ENCODE measurements at regions not wholly inside any gene's neighbourhood (a gene's known extent, or its start where the extent isn't known, plus 50 kb on each side); places are given as distances from the start of the nearest gene placed in this dataset.

- TF ChIP-seq CTCF (IDR thresholded peaks at IDR 0.05; ENCODE audit: insufficient read depth, low read length, poor library complexity, severe bottlenecking), result no peak
- Histone ChIP-seq H3K36me3 (ENCODE audit: control insufficient read depth, insufficient read depth, low read length) (no peaks in the 10 kb centered on the region), H3K27me3 (ENCODE audit: control insufficient read depth, insufficient read depth, low read length) (no peaks in the 10 kb centered on the region), H3K4me3 (ENCODE audit: low read depth, low read length) (no peak overlapping the region)
- no peak for DNase-seq (ENCODE audit: low read depth)
Observed at GRCh38 chr18:34461266-34461665, 236.6 kb upstream of the NOL4 start.

GRCh38 chr18:34467058-34467457 is 242.3 kb upstream of the NOL4 start:
- no peak for DNase-seq (ENCODE audit: low read depth)

GRCh38 chr18:34480162-34480700 is 229.9 kb upstream of the DTNA start:
- DNase-seq (ENCODE audit: low read depth), result no peak
- TF ChIP-seq CTCF (IDR thresholded peaks at IDR 0.05; ENCODE audit: insufficient read depth, low read length, poor library complexity, severe bottlenecking), result no peak
- no peaks in the 10 kb centered on the region for H3K27me3 ChIP-seq (ENCODE audit: control insufficient read depth, insufficient read depth, low read length)
- H3K4me3 ChIP-seq (ENCODE audit: low read depth, low read length), result no peak overlapping the region
- H3K36me3 ChIP-seq (ENCODE audit: control insufficient read depth, insufficient read depth, low read length), result no peaks in the 10 kb centered on the region

More at GRCh38 chr18:34467058-34467457, 242.3 kb upstream of the NOL4 start:
- no peaks in the 10 kb centered on the region for H3K36me3 ChIP-seq (ENCODE audit: control insufficient read depth, insufficient read depth, low read length)
- H3K4me3 ChIP-seq (ENCODE audit: low read depth, low read length), result no peak overlapping the region
- no peaks in the 10 kb centered on the region for H3K27me3 ChIP-seq (ENCODE audit: control insufficient read depth, insufficient read depth, low read length)
- no peak for TF ChIP-seq CTCF (IDR thresholded peaks at IDR 0.05; ENCODE audit: insufficient read depth, low read length, poor library complexity, severe bottlenecking)

- H3K27me3 ChIP-seq (ENCODE audit: control insufficient read depth, insufficient read depth, low read length), result no peaks in the 10 kb centered on the region
- no peak for DNase-seq (ENCODE audit: low read depth)
- no peak for TF ChIP-seq CTCF (IDR thresholded peaks at IDR 0.05; ENCODE audit: insufficient read depth, low read length, poor library complexity, severe bottlenecking)
Observed at GRCh38 chr18:34482204-34482603, 227.9 kb upstream of the DTNA start.

GRCh38 chr18:34483198-34483597 is 226.9 kb upstream of the DTNA start:
- Histone ChIP-seq H3K27me3 (ENCODE audit: control insufficient read depth, insufficient read depth, low read length) (no peaks in the 10 kb centered on the region), H3K36me3 (ENCODE audit: control insufficient read depth, insufficient read depth, low read length) (no peaks in the 10 kb centered on the region), H3K4me3 (ENCODE audit: low read depth, low read length) (no peak overlapping the region)
- DNase-seq (ENCODE audit: low read depth), result no peak
- TF ChIP-seq CTCF (IDR thresholded peaks at IDR 0.05; ENCODE audit: insufficient read depth, low read length, poor library complexity, severe bottlenecking), result no peak

More at GRCh38 chr18:34482204-34482603, 227.9 kb upstream of the DTNA start:
- H3K4me3 ChIP-seq (ENCODE audit: low read depth, low read length), result no peak overlapping the region
- no peaks in the 10 kb centered on the region for H3K36me3 ChIP-seq (ENCODE audit: control insufficient read depth, insufficient read depth, low read length)

- no peak overlapping the region for H3K4me3 ChIP-seq (ENCODE audit: low read depth, low read length)
- no peak for DNase-seq (ENCODE audit: low read depth)
- no peak for TF ChIP-seq CTCF (IDR thresholded peaks at IDR 0.05; ENCODE audit: insufficient read depth, low read length, poor library complexity, severe bottlenecking)
- H3K36me3 ChIP-seq (ENCODE audit: control insufficient read depth, insufficient read depth, low read length), result no peaks in the 10 kb centered on the region
- no peaks in the 10 kb centered on the region for H3K27me3 ChIP-seq (ENCODE audit: control insufficient read depth, insufficient read depth, low read length)
Observed at GRCh38 chr18:34491719-34492118, 218.4 kb upstream of the DTNA start.

All from kidney epithelial cell (primary cell).